22Rv1 (cell line): ENCODE measurements at regions not wholly inside any gene's neighbourhood (a gene's known extent, or its start where the extent isn't known, plus 50 kb on each side); places are given as distances from the start of the nearest gene placed in this dataset.

Experiments used
- CTCF ChIP-seq: fragments of 450-650 bp; IDR thresholded peaks from 2 replicates; pipeline ENCODE4 v1.5.1; 2017; ENCODE audit warnings: mild to moderate bottlenecking
- ZFX ChIP-seq: fragments of 450-650 bp; IDR thresholded peaks from 2 replicates; pipeline ENCODE4 v1.6.1; 2017; ENCODE audit warnings: antibody characterized with exemption, borderline replicate concordance

GRCh38 chr2:95685513-95685912, 93.7 kb downstream of the TRIM43 start:
- TF ChIP-seq CTCF, result no peak
- no peak for TF ChIP-seq ZFX
